SK-N-SH (cell line): ENCODE measurements at regions not wholly inside any gene's neighbourhood (a gene's known extent, or its start where the extent isn't known, plus 50 kb on each side); places are given as distances from the start of the nearest gene placed in this dataset.

Experiments used
- CTCF ChIP-seq: fragments of 200-600 bp; sonication (generic); IDR thresholded peaks from 2 replicates; pipeline ENCODE4 v1.6.1; 2017; ENCODE audit warnings: antibody characterized with exemption, mild to moderate bottlenecking, moderate library complexity
- PBX3 ChIP-seq: IDR thresholded peaks from 2 replicates; pipeline ENCODE4; 2012

- TF ChIP-seq PBX3: no peak
- no peak for TF ChIP-seq CTCF
Measured at GRCh38 chr13:73547239-73547638, 488.4 kb downstream of the KLF5 start.
